ENCODE measurements at regions not wholly inside any gene's neighbourhood (a gene's known extent, or its start where the extent isn't known, plus 50 kb on each side); places are given as distances from the start of the nearest gene placed in this dataset.

- DNase-seq: no peak
- Histone ChIP-seq H3K4me1 (ENCODE audit: control insufficient read depth, insufficient read depth, low read length, poor library complexity, severe bottlenecking) (no peaks in the 10 kb centered on the region), H3K36me3 (ENCODE audit: control insufficient read depth, insufficient read depth, low read length) (no peaks in the 10 kb centered on the region), H3K27me3 (replicated peaks; ENCODE audit: control insufficient read depth, insufficient read depth, low read length, poor library complexity, severe bottlenecking) (no peaks in the 10 kb centered on the region), H3K27ac (ENCODE audit: insufficient read depth, low read length, poor library complexity, severe bottlenecking) (no peak overlapping the region), H3K4me3 (ENCODE audit: insufficient read depth, low read depth, low read length, poor library complexity, severe bottlenecking) (no peak overlapping the region), H3K9me3 (ENCODE audit: control insufficient read depth, low read length) (no peaks in the 10 kb centered on the region)
Measured at GRCh38 chr9:6072453-6072852, 57.0 kb upstream of the RANBP6 start.

- H3K9me3 ChIP-seq (ENCODE audit: control insufficient read depth, low read length): no peaks in the 10 kb centered on the region
- no peaks in the 10 kb centered on the region for H3K36me3 ChIP-seq (ENCODE audit: control insufficient read depth, insufficient read depth, low read length)
- no peaks in the 10 kb centered on the region for H3K4me1 ChIP-seq (ENCODE audit: control insufficient read depth, insufficient read depth, low read length, poor library complexity, severe bottlenecking)
- no peak for DNase-seq
- H3K27ac ChIP-seq (ENCODE audit: insufficient read depth, low read length, poor library complexity, severe bottlenecking): peak overlapping the region; percentile 32
- H3K27me3 ChIP-seq (replicated peaks; ENCODE audit: control insufficient read depth, insufficient read depth, low read length, poor library complexity, severe bottlenecking): no peaks in the 10 kb centered on the region
- no peak overlapping the region for H3K4me3 ChIP-seq (ENCODE audit: insufficient read depth, low read depth, low read length, poor library complexity, severe bottlenecking)
Measured at GRCh38 chr9:6068983-6069382, 53.6 kb upstream of the RANBP6 start.

GRCh38 chr9:6067426-6067825, 52.0 kb upstream of the RANBP6 start:
- DNase-seq: no peak
- no peaks in the 10 kb centered on the region for H3K9me3 ChIP-seq (ENCODE audit: control insufficient read depth, low read length)
- H3K36me3 ChIP-seq (ENCODE audit: control insufficient read depth, insufficient read depth, low read length): no peaks in the 10 kb centered on the region

More at GRCh38 chr9:6067426-6067825, 52.0 kb upstream of the RANBP6 start:
- H3K4me3 ChIP-seq (ENCODE audit: insufficient read depth, low read depth, low read length, poor library complexity, severe bottlenecking): no peak overlapping the region
- H3K27me3 ChIP-seq (replicated peaks; ENCODE audit: control insufficient read depth, insufficient read depth, low read length, poor library complexity, severe bottlenecking): no peaks in the 10 kb centered on the region
- no peak overlapping the region for H3K27ac ChIP-seq (ENCODE audit: insufficient read depth, low read length, poor library complexity, severe bottlenecking)
- H3K4me1 ChIP-seq (ENCODE audit: control insufficient read depth, insufficient read depth, low read length, poor library complexity, severe bottlenecking): no peaks in the 10 kb centered on the region
